ENCODE measurements at regions not wholly inside any gene's neighbourhood (a gene's known extent, or its start where the extent isn't known, plus 50 kb on each side); places are given as distances from the start of the nearest gene placed in this dataset.

DNA sequence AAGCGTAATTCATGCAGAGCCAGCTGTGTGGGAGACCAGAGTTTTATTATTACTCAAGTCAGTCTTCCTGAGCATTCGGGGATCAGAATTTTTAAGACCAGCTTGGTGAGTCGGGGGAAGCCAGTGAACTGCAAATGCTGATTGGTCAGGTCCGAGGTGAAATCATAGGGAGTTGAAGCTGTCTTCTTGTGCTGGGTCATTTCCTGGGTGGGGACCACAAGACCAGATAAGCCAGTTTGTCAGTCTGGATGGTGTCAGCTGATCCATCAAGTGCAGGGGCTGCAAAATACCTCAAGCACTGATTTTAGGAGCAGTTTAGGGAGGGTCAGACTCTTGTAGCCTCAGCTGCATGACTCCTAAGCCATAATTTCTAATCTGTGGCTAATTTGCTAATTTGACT lies 228.1 kb upstream of the ATP10A start:
- Histone ChIP-seq H2AFZ (ENCODE audit: insufficient read depth, low read depth, low read length, poor library complexity, severe bottlenecking) (no peak overlapping the region), H3K27me3 (replicated peaks in 1 of 4; ENCODE audit: control extremely low read depth in 1 of 4, control insufficient read depth in 3 of 4, insufficient read depth in 4 of 4, low read length in 3 of 4) (peaks cover 0 to 4% (median 0%) of the 10 kb centered on the region in 4 experiments), H3K79me2 (ENCODE audit: control insufficient read depth, insufficient read depth, low read length) (no peaks in the 10 kb centered on the region), H3K4me3 (ENCODE audit: control extremely low read depth in 1 of 5, extremely low read depth in 1 of 5, insufficient read depth in 1 of 5, low read depth in 2 of 5, low read length in 4 of 5) (no peak overlapping the region), H3K4me1 (ENCODE audit: control insufficient read depth in 2 of 2, insufficient read depth in 2 of 2, low read length in 2 of 2) (no peaks in the 10 kb centered on the region), H3K36me3 (replicated peaks in 1 of 2; ENCODE audit: control extremely low read depth in 1 of 2, control insufficient read depth in 1 of 2, extremely low read depth in 1 of 2, insufficient read depth in 2 of 2, low read length in 1 of 2) (no peaks in the 10 kb centered on the region), H3K9me3 (ENCODE audit: control extremely low read depth in 1 of 3, control insufficient read depth in 2 of 3, insufficient read depth in 1 of 3, low read length in 2 of 3) (no peaks in the 10 kb centered on the region), H3K27ac (ENCODE audit: low read length in 2 of 2) (no peak overlapping the region), H3K9ac (ENCODE audit: low read length) (no peak overlapping the region), H3K4me2 (replicated peaks; ENCODE audit: low read depth, low read length, poor library complexity, severe bottlenecking) (no peak overlapping the region), H4K20me1 (ENCODE audit: control insufficient read depth, insufficient read depth, low read length, poor library complexity, severe bottlenecking) (no peaks in the 10 kb centered on the region)
- no peaks in the 10 kb centered on the region for H3K4me1 Mint-ChIP-seq
- ChIA-PET POLR2A (no interaction called here), CTCF (interaction anchor here (1.9 kb wide), 1 partner anchor 9 kb away, joined by 4 read pairs; no protein-coding TSS in a partner anchor)
- no peak overlapping the region for H3K27ac Mint-ChIP-seq
- peaks cover 13% of the 10 kb centered on the region for H3K27me3 Mint-ChIP-seq
- 76% methylated on average over 4 of the region's 4 CpGs for WGBS (ENCODE audit: insufficient coverage)
- no peak overlapping the region for H3K4me3 Mint-ChIP-seq
- no peak for TF ChIP-seq EZH2 (IDR thresholded peaks at IDR 0.05; ENCODE audit: borderline replicate concordance, insufficient read depth, low read depth, low read length, poor library complexity, severe bottlenecking)
- TF ChIP-seq, protein P1, sequence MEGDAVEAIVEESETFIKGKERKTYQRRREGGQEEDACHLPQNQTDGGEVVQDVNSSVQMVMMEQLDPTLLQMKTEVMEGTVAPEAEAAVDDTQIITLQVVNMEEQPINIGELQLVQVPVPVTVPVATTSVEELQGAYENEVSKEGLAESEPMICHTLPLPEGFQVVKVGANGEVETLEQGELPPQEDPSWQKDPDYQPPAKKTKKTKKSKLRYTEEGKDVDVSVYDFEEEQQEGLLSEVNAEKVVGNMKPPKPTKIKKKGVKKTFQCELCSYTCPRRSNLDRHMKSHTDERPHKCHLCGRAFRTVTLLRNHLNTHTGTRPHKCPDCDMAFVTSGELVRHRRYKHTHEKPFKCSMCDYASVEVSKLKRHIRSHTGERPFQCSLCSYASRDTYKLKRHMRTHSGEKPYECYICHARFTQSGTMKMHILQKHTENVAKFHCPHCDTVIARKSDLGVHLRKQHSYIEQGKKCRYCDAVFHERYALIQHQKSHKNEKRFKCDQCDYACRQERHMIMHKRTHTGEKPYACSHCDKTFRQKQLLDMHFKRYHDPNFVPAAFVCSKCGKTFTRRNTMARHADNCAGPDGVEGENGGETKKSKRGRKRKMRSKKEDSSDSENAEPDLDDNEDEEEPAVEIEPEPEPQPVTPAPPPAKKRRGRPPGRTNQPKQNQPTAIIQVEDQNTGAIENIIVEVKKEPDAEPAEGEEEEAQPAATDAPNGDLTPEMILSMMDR (IDR thresholded peaks at IDR 0.05): no peak
- DNase-seq (no peak), ATAC-seq (ENCODE audit: low read depth) (no peak)
- intact Hi-C loops (cut with micrococcal nuclease): no loop called here
- H3K9me3 Mint-ChIP-seq (ENCODE audit: insufficient read depth): no peaks in the 10 kb centered on the region

DNA sequence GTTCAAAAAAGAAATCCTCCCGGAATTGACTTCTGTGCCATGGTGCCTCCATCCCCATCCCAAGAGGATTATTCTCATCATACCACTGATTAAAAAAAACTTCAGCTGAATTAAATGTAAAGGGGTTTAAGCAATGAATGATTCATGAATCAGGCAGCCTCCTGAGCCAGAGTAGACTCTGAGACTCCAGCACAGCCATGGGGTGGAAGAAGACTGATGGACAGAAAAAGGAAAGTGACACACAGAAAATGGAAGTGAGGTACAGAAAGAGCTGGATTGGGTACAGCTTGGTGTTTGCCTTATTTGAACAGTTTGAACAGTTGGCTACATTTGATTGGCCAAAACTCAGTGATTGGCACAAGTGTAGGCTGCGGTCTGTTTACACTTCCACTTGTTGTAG lies 224.8 kb upstream of the ATP10A start:
- peaks cover 3 to 4% of the 10 kb centered on the region in 2 donors for H3K4me1 ChIP-seq (ENCODE audit: control insufficient read depth in 2 of 2, insufficient read depth in 2 of 2, low read length in 2 of 2)
- H3K27ac Mint-ChIP-seq: no peak overlapping the region
- H3K9ac ChIP-seq (ENCODE audit: low read length): no peak overlapping the region
- no peak for ATAC-seq (ENCODE audit: low read depth)
- DNase-seq: no peak
- H3K9me3 Mint-ChIP-seq (ENCODE audit: insufficient read depth): no peaks in the 10 kb centered on the region
- H4K20me1 ChIP-seq (ENCODE audit: control insufficient read depth, insufficient read depth, low read length, poor library complexity, severe bottlenecking): no peaks in the 10 kb centered on the region
- no peaks in the 10 kb centered on the region for H3K27me3 ChIP-seq (replicated peaks in 1 of 4; ENCODE audit: control extremely low read depth in 1 of 4, control insufficient read depth in 3 of 4, insufficient read depth in 4 of 4, low read length in 3 of 4)
- intact Hi-C loops (cut with micrococcal nuclease): loop anchor here (10.0 kb wide), 1 partner anchor 1133 kb away; the partner anchor contains the start of genes SNRPN and SNURF
- H3K4me2 ChIP-seq (replicated peaks; ENCODE audit: low read depth, low read length, poor library complexity, severe bottlenecking): no peak overlapping the region
- no peaks in the 10 kb centered on the region for H3K9me3 ChIP-seq (ENCODE audit: control extremely low read depth in 1 of 3, control insufficient read depth in 2 of 3, insufficient read depth in 1 of 3, low read length in 2 of 3)
- peaks cover 2% of the 10 kb centered on the region for H3K4me1 Mint-ChIP-seq
- no peak for TF ChIP-seq EZH2 (IDR thresholded peaks at IDR 0.05; ENCODE audit: borderline replicate concordance, insufficient read depth, low read depth, low read length, poor library complexity, severe bottlenecking)
- TF ChIP-seq, protein P1 (IDR thresholded peaks at IDR 0.05): no peak
- H3K27me3 Mint-ChIP-seq: peaks cover 5% of the 10 kb centered on the region
- H3K4me3 ChIP-seq (ENCODE audit: control extremely low read depth in 1 of 5, extremely low read depth in 1 of 5, insufficient read depth in 1 of 5, low read depth in 2 of 5, low read length in 4 of 5): no peak overlapping the region
- no peak overlapping the region for H2AFZ ChIP-seq (ENCODE audit: insufficient read depth, low read depth, low read length, poor library complexity, severe bottlenecking)
- no peak overlapping the region for H3K4me3 Mint-ChIP-seq
- ChIA-PET POLR2A (no interaction called here), CTCF (no interaction called here)
- H3K36me3 ChIP-seq (replicated peaks in 1 of 2; ENCODE audit: control extremely low read depth in 1 of 2, control insufficient read depth in 1 of 2, extremely low read depth in 1 of 2, insufficient read depth in 2 of 2, low read length in 1 of 2): no peaks in the 10 kb centered on the region
- WGBS (ENCODE audit: insufficient coverage): no CpG with 5 or more reads among the region's 2 CpGs
- H3K27ac ChIP-seq (ENCODE audit: low read length in 2 of 2): no peak overlapping the region
- no peaks in the 10 kb centered on the region for H3K79me2 ChIP-seq (ENCODE audit: control insufficient read depth, insufficient read depth, low read length)
